ENCODE measurements at regions not wholly inside any gene's neighbourhood (a gene's known extent, or its start where the extent isn't known, plus 50 kb on each side); places are given as distances from the start of the nearest gene placed in this dataset.

GRCh38 chr4:38223306-38223705, 263.1 kb downstream of the PTTG2 start:
- TF ChIP-seq CTCF (IDR thresholded peaks at IDR 0.05) (no peak), POLR2A (IDR thresholded peaks at IDR 0.05) (no peak)
